ENCODE measurements at regions not wholly inside any gene's neighbourhood (a gene's known extent, or its start where the extent isn't known, plus 50 kb on each side); places are given as distances from the start of the nearest gene placed in this dataset.
"Not testable (repeated sequence)": the region's sequence is repeated elsewhere in the genome, so short reads cannot be mapped to it uniquely, and the experiment has no call there.

- no peak for DNase-seq (ENCODE audit: low spot score)
- Histone ChIP-seq H3K27ac (no peak overlapping the region), H3K4me3 (no peak overlapping the region)
- no peak for TF ChIP-seq CTCF (IDR thresholded peaks at IDR 0.05)
Observed at GRCh38 chr16:88208112-88208511, 174.6 kb upstream of the ZNF469 start.

GRCh38 chr16:88208776-88209175 lies 174.0 kb upstream of the ZNF469 start:
- DNase-seq (ENCODE audit: low spot score); H3K27ac ChIP-seq; H3K4me3 ChIP-seq: not testable (repeated sequence)

DNA sequence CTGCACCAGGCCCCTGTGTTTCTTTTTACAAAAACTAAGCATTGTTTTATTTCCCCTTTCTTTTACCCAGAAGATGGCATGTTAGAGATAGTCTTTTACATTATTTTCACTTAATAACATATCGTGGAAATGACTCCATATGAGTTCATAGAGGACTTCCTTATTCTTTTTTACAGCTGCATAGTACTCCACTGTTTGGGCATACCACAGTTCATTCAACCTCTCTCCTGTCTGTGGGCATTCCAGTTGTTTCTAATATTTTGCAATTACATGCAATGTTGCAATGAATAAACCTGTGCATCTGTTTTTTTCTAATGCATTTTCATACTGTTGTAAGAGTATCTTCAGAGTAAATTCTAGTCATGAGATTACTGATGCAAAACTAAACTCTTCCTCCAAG lies 173.2 kb upstream of the ZNF469 start:
- not testable (repeated sequence) for H3K27ac ChIP-seq; H3K4me3 ChIP-seq; DNase-seq (ENCODE audit: low spot score)

DNA sequence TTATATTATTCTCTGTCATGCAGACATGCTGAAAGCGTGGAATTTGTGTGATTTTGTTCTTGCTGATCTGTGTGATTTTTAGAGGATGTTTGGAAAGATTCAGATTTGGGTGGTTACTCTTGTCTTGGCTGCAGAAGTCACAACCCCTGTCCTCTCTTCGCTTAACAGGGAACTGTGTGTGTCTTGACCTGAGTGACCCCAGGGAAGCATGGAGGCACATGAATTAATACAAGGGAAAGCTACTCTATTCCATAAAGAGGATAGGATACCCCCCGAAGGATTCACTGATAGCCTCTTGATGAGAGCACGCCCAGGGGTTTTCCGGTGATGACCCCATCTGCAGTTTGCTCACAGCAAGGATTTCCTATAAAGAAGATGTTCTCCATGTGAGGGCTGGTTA lies 168.8 kb upstream of the ZNF469 start:
- not testable (repeated sequence) for H3K27ac ChIP-seq; DNase-seq (ENCODE audit: low spot score); H3K4me3 ChIP-seq

- peak overlapping the region in 1 of 2 donors; percentile 28 for H3K27ac ChIP-seq
- not testable (repeated sequence) for H3K4me3 ChIP-seq
- DNase-seq (ENCODE audit: low spot score): peak; percentile 62
Observed at GRCh38 chr16:88221001-88221761, 161.6 kb upstream of the ZNF469 start.

DNA sequence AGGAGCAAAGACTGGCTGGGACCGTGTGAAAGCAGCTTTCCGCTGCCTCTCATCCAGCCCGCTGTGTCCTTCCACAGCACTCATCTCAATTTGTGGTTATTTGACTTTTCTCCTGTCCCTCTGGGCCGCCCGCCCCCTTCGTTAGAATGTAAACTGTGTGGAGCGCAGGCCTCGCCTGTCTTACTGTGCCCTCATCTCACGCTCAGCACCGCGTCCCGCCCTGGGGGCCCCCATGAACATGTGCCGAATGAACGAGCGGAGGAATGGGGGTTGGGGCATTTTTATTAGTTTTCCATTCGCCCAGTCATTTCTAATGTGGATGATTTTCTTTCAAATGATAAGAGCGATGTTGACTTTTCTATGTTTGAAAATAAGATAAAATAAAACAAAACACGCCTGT lies 159.1 kb upstream of the ZNF469 start:
- H3K27ac ChIP-seq, H3K4me3 ChIP-seq: not testable (repeated sequence)
- peak; percentile 56 for DNase-seq (ENCODE audit: low spot score)

DNA sequence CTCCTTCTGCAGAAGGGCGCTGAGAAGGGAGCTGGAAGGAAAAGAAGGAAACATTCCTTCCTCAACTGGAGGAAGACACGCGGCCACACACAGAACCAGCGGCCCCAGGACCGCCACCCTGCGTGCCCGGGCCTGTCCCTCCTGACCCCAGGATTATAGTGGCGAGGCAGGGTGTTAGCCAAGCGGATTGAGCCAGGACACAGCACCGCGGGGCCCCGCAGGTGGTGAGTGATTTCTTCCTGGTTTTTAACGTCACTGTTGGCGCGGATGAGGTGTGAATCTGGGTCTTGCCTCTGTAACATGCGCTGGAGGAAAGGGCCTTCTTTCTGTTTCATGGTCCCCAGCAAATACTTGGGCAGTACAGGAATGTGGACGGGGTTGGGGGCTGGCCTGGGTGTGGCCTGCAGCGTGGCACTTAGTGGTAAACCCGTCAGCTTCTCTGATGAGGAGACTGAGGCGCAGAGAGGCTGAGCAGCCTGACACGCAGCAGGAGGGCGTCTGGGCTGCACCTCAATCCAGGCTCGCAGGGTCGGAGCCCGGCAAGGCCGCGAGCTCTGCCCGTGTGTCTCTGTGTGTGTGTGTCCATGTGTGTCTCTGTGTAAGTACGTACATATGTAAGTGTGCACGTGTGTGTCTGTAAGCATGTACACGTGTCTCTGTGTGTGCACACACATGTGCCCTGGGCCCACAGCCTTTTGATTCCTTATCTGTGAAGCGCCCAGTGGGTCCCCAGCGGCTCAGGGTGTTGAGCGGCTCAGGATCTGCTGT lies 158.4 kb upstream of the ZNF469 start:
- not testable (repeated sequence) for H3K27ac ChIP-seq, H3K4me3 ChIP-seq
- DNase-seq (ENCODE audit: low spot score): peak; percentile 45

GRCh38 chr16:88225640-88226230 lies 157.0 kb upstream of the ZNF469 start:
- not testable (repeated sequence) for H3K27ac ChIP-seq; DNase-seq (ENCODE audit: low spot score); H3K4me3 ChIP-seq

- DNase-seq (ENCODE audit: low spot score): peak; percentile 43
- H3K4me3 ChIP-seq, H3K27ac ChIP-seq: not testable (repeated sequence)
Observed at GRCh38 chr16:88226302-88226701, 156.5 kb upstream of the ZNF469 start.

DNA sequence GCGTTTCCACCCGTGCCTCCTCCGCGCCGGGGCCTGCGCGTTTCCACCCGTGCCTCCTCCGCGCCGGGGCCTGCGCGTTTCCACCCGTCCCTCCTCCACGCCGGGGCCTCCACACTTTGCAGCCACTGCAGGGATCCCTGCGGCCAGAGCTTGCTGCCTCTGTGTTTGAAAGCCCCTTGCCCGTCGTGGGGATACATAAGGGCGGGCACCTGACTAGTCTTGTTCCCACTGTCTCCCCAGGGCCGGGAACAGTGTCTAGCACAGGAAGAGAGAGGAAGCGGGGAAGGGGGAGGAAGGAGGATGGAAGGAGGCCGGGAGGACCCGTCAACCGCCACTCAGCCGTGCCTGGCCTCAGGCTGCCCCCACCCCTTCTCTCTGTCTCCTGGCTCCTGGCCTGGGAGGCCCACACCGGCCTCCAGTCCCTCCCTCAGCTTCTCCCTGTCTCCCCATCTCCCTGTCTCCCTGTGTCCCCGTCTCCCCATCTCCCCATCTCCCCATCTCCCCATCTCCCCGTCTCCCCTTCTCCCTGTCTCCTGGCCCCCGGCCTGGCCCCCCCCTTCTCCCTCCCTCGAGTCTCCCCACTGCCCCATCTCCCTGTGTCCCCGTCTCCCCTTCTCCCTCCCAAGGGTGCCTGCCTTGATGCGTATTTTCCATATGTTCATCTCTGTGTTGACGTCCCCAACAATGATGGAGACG lies 155.6 kb upstream of the ZNF469 start:
- peak; percentile 55 for DNase-seq (ENCODE audit: low spot score)
- H3K4me3 ChIP-seq, H3K27ac ChIP-seq: not testable (repeated sequence)

- DNase-seq (ENCODE audit: low spot score): peak; percentile 64
- H3K4me3 ChIP-seq, H3K27ac ChIP-seq: not testable (repeated sequence)
Observed at GRCh38 chr16:88227722-88228482, 154.9 kb upstream of the ZNF469 start.

GRCh38 chr16:88228751-88229150 lies 154.0 kb upstream of the ZNF469 start:
- H3K27ac ChIP-seq, H3K4me3 ChIP-seq: not testable (repeated sequence)
- peak; percentile 64 for DNase-seq (ENCODE audit: low spot score)

DNA sequence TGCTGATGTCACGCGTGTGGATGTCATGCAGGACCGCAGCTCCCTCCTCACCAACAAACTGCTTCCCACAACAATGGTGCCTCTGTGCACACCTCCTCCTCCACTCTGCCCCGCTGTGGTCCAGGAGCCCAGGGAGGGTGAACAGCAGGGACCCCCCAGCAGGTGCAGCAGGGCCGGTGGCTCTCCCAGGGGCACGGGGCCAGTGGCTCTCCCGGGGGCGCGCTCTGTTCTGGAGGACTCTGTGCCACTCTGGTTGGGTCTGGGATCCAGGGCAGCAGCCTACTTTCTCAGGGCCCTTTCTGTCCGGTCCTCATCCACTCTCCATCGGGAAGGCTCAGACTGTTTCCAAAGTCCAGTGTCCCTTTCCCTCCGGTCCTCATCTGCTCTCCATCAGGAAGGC lies 153.0 kb upstream of the ZNF469 start:
- not testable (repeated sequence) for H3K4me3 ChIP-seq, H3K27ac ChIP-seq
- DNase-seq (ENCODE audit: low spot score): peak; percentile 62

- H3K27ac ChIP-seq, H3K4me3 ChIP-seq: not testable (repeated sequence)
- peak; percentile 65 for DNase-seq (ENCODE audit: low spot score)
Observed at GRCh38 chr16:88230276-88230966, 152.3 kb upstream of the ZNF469 start.

GRCh38 chr16:88230967-88231615 lies 151.7 kb upstream of the ZNF469 start:
- H3K4me3 ChIP-seq: not testable (repeated sequence)

DNA sequence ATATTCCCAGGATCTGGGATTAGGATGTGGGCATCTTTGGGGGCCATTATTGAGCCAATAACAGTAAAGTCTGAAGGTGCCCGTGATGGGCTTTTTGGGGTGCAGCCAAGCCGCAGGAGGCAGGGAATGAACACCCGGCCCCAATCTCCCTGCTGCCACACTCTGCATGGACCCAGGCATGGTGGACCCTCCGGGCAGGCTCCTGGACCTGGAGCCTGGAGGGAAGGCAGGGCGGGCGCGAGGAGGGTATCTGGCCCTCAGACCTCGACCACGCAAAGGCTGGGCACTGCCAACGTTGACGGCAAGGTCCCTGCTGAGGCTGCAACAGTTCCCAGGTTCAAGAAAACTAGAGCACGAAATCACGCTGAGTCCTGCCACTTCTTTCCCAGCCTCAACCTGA lies 150.9 kb upstream of the ZNF469 start:
- H3K27ac ChIP-seq, H3K4me3 ChIP-seq: not testable (repeated sequence)
- DNase-seq (ENCODE audit: low spot score): peak; percentile 49

More at GRCh38 chr16:88230967-88231615, 151.7 kb upstream of the ZNF469 start:
- DNase-seq (ENCODE audit: low spot score): peak; percentile 65
- not testable (repeated sequence) for H3K27ac ChIP-seq

Measured in coronary artery (tissue), 2 donors.